Astrocyte of the cerebellum (primary cell): ENCODE measurements at regions not wholly inside any gene's neighbourhood (a gene's known extent, or its start where the extent isn't known, plus 50 kb on each side); places are given as distances from the start of the nearest gene placed in this dataset.
"Not testable (repeated sequence)": the region's sequence is repeated elsewhere in the genome, so short reads cannot be mapped to it uniquely, and the experiment has no call there.

Experiments used
- DNase-seq: peaks from one replicate; pipeline ENCODE4 v3.0.0-alpha.2; 2011; ENCODE audit warnings: low read depth
- H3K4me3 ChIP-seq: 2 replicates; pipeline ENCODE4 v1.5.1; 2011; ENCODE audit warnings: mild to moderate bottlenecking, low read depth, low read length, moderate library complexity
- in situ Hi-C: cut with HindIII; loops from 2 replicates; pipeline ENCODE4 v1.10.0; 2017; ENCODE audit warnings: low sequenced_read_pairs

- DNase-seq, H3K4me3 ChIP-seq, in situ Hi-C loops: not testable (repeated sequence)
These were observed 156.4 kb downstream of the SPDYE17 start for GRCh38 chr7:76875760-76876159.

- DNase-seq, H3K4me3 ChIP-seq, in situ Hi-C loops: not testable (repeated sequence)
These were observed 161.7 kb downstream of the SPDYE17 start for GRCh38 chr7:76870504-76870808.

- DNase-seq, H3K4me3 ChIP-seq, in situ Hi-C loops: not testable (repeated sequence)
These were observed 164.7 kb downstream of the SPDYE17 start for GRCh38 chr7:76867364-76867889.

- H3K4me3 ChIP-seq, result not testable (repeated sequence)
These were observed 168.9 kb downstream of the SPDYE17 start for GRCh38 chr7:76863150-76863773.

GRCh38 chr7:76862241-76862640, 169.9 kb downstream of the SPDYE17 start:
- DNase-seq, H3K4me3 ChIP-seq, in situ Hi-C loops: not testable (repeated sequence)

More at GRCh38 chr7:76863150-76863773, 168.9 kb downstream of the SPDYE17 start:
- DNase-seq, in situ Hi-C loops: not testable (repeated sequence)

- H3K4me3 ChIP-seq, DNase-seq, in situ Hi-C loops: not testable (repeated sequence)
These were observed 172.2 kb downstream of the SPDYE17 start for GRCh38 chr7:76859933-76860332.

GRCh38 chr7:76854631-76855030, 177.5 kb downstream of the SPDYE17 start:
- in situ Hi-C loops, result not testable (repeated sequence)

GRCh38 chr7:76852787-76853584, 179.2 kb downstream of the SPDYE17 start:
- H3K4me3 ChIP-seq, in situ Hi-C loops, DNase-seq: not testable (repeated sequence)

More at GRCh38 chr7:76854631-76855030, 177.5 kb downstream of the SPDYE17 start:
- not testable (repeated sequence) for DNase-seq, H3K4me3 ChIP-seq

GRCh38 chr7:76852362-76852761, 179.8 kb downstream of the SPDYE17 start:
- in situ Hi-C loops, DNase-seq, H3K4me3 ChIP-seq: not testable (repeated sequence)

- H3K4me3 ChIP-seq, in situ Hi-C loops, DNase-seq: not testable (repeated sequence)
These were observed 180.5 kb downstream of the SPDYE17 start for GRCh38 chr7:76851617-76852016.

- in situ Hi-C loops, H3K4me3 ChIP-seq, DNase-seq: not testable (repeated sequence)
These were observed 182.1 kb downstream of the SPDYE17 start for GRCh38 chr7:76849887-76850563.

- H3K4me3 ChIP-seq, in situ Hi-C loops, DNase-seq: not testable (repeated sequence)
These were observed 192.3 kb downstream of the SPDYE17 start for GRCh38 chr7:76839879-76840278.

GRCh38 chr7:76839214-76839613, 192.9 kb downstream of the SPDYE17 start:
- in situ Hi-C loops, H3K4me3 ChIP-seq, DNase-seq: not testable (repeated sequence)

- in situ Hi-C loops, DNase-seq, H3K4me3 ChIP-seq: not testable (repeated sequence)
These were observed 193.8 kb downstream of the SPDYE17 start for GRCh38 chr7:76838357-76838756.

- H3K4me3 ChIP-seq, in situ Hi-C loops, DNase-seq: not testable (repeated sequence)
These were observed 202.2 kb upstream of the POMZP3 start for GRCh38 chr7:76829233-76829632.

- DNase-seq, in situ Hi-C loops, H3K4me3 ChIP-seq: not testable (repeated sequence)
These were observed 199.1 kb upstream of the POMZP3 start for GRCh38 chr7:76826181-76826580.

- H3K4me3 ChIP-seq, DNase-seq, in situ Hi-C loops: not testable (repeated sequence)
These were observed 182.8 kb upstream of the POMZP3 start for GRCh38 chr7:76809856-76810255.
